ENCODE measurements at regions not wholly inside any gene's neighbourhood (a gene's known extent, or its start where the extent isn't known, plus 50 kb on each side); places are given as distances from the start of the nearest gene placed in this dataset.

DNA sequence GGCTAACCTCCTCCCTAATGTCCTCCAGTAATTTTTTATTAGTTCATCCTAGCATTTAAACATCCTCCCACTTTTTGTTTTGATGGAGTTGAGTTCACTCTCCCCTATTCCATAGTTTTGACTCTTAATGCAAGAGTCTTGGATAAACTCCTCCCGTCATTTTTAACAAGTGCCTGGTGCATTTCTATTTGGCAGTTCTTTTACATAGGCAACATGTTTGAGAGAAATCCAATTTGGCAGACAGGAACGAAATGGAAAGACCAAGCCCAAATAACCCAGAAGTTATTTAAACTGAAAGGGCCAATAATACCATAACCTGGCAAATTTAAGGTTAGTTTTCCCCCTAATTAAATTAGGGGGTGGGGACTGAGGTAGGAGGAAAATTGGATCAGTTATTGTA is 291.5 kb upstream of the MANEA start:
- WGBS (ENCODE audit: insufficient coverage, insufficient replicate concordance, low lambda C conversion rate, missing lambda C conversion rate) = 18% methylated on average over 2 of the region's 2 CpGs
- Histone ChIP-seq H3K4me2 (ENCODE audit: control insufficient read depth, insufficient read depth) (no peak overlapping the region), H3K79me2 (ENCODE audit: control insufficient read depth, insufficient read depth, low read length) (no peaks in the 10 kb centered on the region), H3K27ac (ENCODE audit: control insufficient read depth, insufficient read depth) (no peak overlapping the region), H2AFZ (ENCODE audit: control insufficient read depth, low read depth, low read length) (no peak overlapping the region), H3K4me1 (ENCODE audit: control insufficient read depth, insufficient read depth, low read length) (no peaks in the 10 kb centered on the region), H3K4me3 (no peak overlapping the region), H3K36me3 (ENCODE audit: control insufficient read depth in 2 of 2, insufficient read depth in 2 of 2, low read length in 1 of 2) (no peaks in the 10 kb centered on the region), H3K9ac (ENCODE audit: control insufficient read depth, insufficient read depth, low read length) (no peak overlapping the region), H3K9me3 (replicated peaks; ENCODE audit: control insufficient read depth, insufficient read depth, low read length) (no peaks in the 10 kb centered on the region), H4K20me1 (ENCODE audit: control insufficient read depth, insufficient read depth) (no peaks in the 10 kb centered on the region), H3K27me3 (replicated peaks in 1 of 2; ENCODE audit: control insufficient read depth in 2 of 2, insufficient read depth in 2 of 2, low read length in 1 of 2) (no peaks in the 10 kb centered on the region)
- ChIA-PET RAD21 (ENCODE audit: unreplicated experiment) (no interaction called here), CTCF (no interaction called here), SMC1A (ENCODE audit: uncharacterized antibody, unreplicated experiment) (no interaction called here), POLR2A (no interaction called here)
- ATAC-seq (no peak), FAIRE-seq (no peak), DNase-seq (ENCODE audit: low read depth, low spot score) (no peak)
- no peak for TF ChIP-seq TAF1 (IDR thresholded peaks at IDR 0.05; ENCODE audit: borderline replicate concordance, low read depth, low read length)
- TF ChIP-seq JUNB (IDR thresholded peaks at IDR 0.05) = no peak
- TF ChIP-seq, protein P1, sequence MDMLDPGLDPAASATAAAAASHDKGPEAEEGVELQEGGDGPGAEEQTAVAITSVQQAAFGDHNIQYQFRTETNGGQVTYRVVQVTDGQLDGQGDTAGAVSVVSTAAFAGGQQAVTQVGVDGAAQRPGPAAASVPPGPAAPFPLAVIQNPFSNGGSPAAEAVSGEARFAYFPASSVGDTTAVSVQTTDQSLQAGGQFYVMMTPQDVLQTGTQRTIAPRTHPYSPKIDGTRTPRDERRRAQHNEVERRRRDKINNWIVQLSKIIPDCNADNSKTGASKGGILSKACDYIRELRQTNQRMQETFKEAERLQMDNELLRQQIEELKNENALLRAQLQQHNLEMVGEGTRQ (IDR thresholded peaks at IDR 0.05; ENCODE audit: borderline replicate concordance, low read depth, low read length) = no peak
- no TSS peak for BruUV-seq (replicated peaks)
- in situ Hi-C loops (cut with MboI) (no loop called here), intact Hi-C loops (cut with micrococcal nuclease; ENCODE audit: unreplicated experiment) (no loop called here)

- H3K9ac ChIP-seq (ENCODE audit: control insufficient read depth, insufficient read depth, low read length) = no peak overlapping the region
- in situ Hi-C loops (cut with MboI) = no loop called here
- H3K27ac ChIP-seq (ENCODE audit: control insufficient read depth, insufficient read depth) = no peak overlapping the region
- no peak overlapping the region for H3K4me3 ChIP-seq
- H3K4me1 ChIP-seq (ENCODE audit: control insufficient read depth, insufficient read depth, low read length) = no peaks in the 10 kb centered on the region
- SMC1A ChIA-PET (ENCODE audit: uncharacterized antibody, unreplicated experiment) = no interaction called here
- no peak for FAIRE-seq
- POLR2A ChIA-PET = no interaction called here
- intact Hi-C loops (cut with micrococcal nuclease; ENCODE audit: unreplicated experiment) = no loop called here
- no peak for ATAC-seq
- no peaks in the 10 kb centered on the region for H3K36me3 ChIP-seq (ENCODE audit: control insufficient read depth in 2 of 2, insufficient read depth in 2 of 2, low read length in 1 of 2)
- no TSS peak for BruUV-seq (replicated peaks)
- no peaks in the 10 kb centered on the region for H3K27me3 ChIP-seq (replicated peaks in 1 of 2; ENCODE audit: control insufficient read depth in 2 of 2, insufficient read depth in 2 of 2, low read length in 1 of 2)
- CTCF ChIA-PET = no interaction called here
- DNase-seq (ENCODE audit: low read depth, low spot score) = no peak
- H4K20me1 ChIP-seq (ENCODE audit: control insufficient read depth, insufficient read depth) = no peaks in the 10 kb centered on the region
- H3K4me2 ChIP-seq (ENCODE audit: control insufficient read depth, insufficient read depth) = no peak overlapping the region
- TF ChIP-seq POLR2AphosphoS5 (IDR thresholded peaks at IDR 0.05; ENCODE audit: low read length) (no peak), MYB (IDR thresholded peaks at IDR 0.05; ENCODE audit: borderline replicate concordance, low read depth, low read length) (no peak), PAX5 (IDR thresholded peaks at IDR 0.05; ENCODE audit: borderline replicate concordance, low read depth, low read length) (no peak), SP1 (IDR thresholded peaks at IDR 0.05; ENCODE audit: low read depth, low read length) (no peak), ZSCAN29 (IDR thresholded peaks at IDR 0.05) (no peak), NFIC (IDR thresholded peaks at IDR 0.05; ENCODE audit: low read depth, low read length) (no peak), CBFB (IDR thresholded peaks at IDR 0.05; ENCODE audit: low read depth) (no peak), ETV6 (conservative IDR thresholded peaks at IDR 0.05 in 1 of 2, IDR thresholded peaks at IDR 0.05 in 1 of 2; ENCODE audit: borderline replicate concordance in 1 of 2, low read depth in 1 of 2) (no peak), FOS (IDR thresholded peaks at IDR 0.05; ENCODE audit: borderline replicate concordance, extremely low read depth, insufficient read length) (no peak), ZNF207 (IDR thresholded peaks at IDR 0.05; ENCODE audit: borderline replicate concordance) (no peak), SREBF1 (IDR thresholded peaks at IDR 0.05; ENCODE audit: low read length) (no peak), HDAC2 (IDR thresholded peaks at IDR 0.05) (no peak), ATF7 (IDR thresholded peaks at IDR 0.05; ENCODE audit: low read depth) (no peak), HDAC6 (IDR thresholded peaks at IDR 0.05; ENCODE audit: unreplicated experiment) (no peak), ZBED1 (IDR thresholded peaks at IDR 0.05; ENCODE audit: borderline replicate concordance) (no peak), DPF2 (IDR thresholded peaks at IDR 0.05) (no peak)
- H3K9me3 ChIP-seq (replicated peaks; ENCODE audit: control insufficient read depth, insufficient read depth, low read length) = no peaks in the 10 kb centered on the region
- H2AFZ ChIP-seq (ENCODE audit: control insufficient read depth, low read depth, low read length) = no peak overlapping the region
- H3K79me2 ChIP-seq (ENCODE audit: control insufficient read depth, insufficient read depth, low read length) = no peaks in the 10 kb centered on the region
- RAD21 ChIA-PET (ENCODE audit: unreplicated experiment) = no interaction called here
These were observed 290.5 kb upstream of the MANEA start for GRCh38 chr6:95286874-95287273.

Measured in GM12878 (cell line).